Tongue (tissue), 1 donor: ENCODE measurements at regions not wholly inside any gene's neighbourhood (a gene's known extent, or its start where the extent isn't known, plus 50 kb on each side); places are given as distances from the start of the nearest gene placed in this dataset.
"Not testable (repeated sequence)": the region's sequence is repeated elsewhere in the genome, so short reads cannot be mapped to it uniquely, and the experiment has no call there.

Experiments used
- DNase-seq: peaks from one replicate; pipeline ENCODE4 v3.0.0-alpha.2; 2015

DNA sequence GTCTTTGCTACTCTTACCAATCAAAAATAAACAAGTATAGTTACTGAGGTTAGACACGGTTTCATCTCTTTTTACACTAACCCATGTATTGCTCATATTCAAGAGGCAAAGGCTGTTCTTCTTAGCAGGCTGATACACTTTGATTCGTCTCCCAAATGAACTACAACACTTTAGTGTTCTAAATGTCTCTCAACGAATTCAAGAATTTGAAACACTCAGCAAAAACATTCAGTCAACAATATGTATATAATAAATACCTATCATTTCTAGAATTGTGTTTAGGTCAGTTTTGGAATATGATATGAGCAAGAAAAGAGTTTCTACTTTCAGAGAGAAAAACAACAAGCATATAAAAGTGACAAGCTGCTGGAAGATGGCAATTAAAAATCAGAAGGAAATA, 669.6 kb upstream of the DPPA4 start:
- DNase-seq = no peak

DNA sequence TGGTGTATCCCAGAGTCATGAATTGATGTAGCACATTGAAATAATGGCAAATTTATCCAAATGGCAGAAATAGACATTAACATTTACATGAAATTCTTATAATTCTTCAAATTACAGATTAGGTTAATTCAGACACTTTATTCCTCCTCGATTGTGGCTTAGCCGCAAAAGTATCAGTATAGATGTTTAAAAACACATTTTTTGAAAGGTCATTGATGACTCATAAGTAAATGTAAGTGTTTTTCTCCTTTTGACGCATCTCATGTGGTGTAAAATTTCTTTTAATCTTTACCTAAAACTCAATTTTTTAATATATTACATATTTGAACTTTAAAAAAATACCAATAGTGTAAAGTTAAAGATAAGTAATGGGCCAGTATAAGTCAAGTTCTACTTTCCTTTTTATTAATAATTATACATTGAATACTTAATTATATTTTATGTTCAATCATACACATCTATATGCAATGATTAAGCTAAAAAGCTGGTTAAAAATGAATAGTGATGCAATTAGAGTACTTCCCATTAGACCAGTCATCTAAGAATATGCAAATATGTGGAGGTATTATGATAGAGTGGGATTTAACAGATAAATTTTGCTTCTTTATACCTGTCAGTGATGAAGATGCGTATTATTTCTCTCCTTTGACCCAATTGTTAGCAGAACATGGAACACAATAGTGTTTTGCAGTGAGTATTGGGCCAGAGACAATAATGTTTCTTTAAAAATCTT, 678.1 kb upstream of the DPPA4 start:
- no peak for DNase-seq

DNA sequence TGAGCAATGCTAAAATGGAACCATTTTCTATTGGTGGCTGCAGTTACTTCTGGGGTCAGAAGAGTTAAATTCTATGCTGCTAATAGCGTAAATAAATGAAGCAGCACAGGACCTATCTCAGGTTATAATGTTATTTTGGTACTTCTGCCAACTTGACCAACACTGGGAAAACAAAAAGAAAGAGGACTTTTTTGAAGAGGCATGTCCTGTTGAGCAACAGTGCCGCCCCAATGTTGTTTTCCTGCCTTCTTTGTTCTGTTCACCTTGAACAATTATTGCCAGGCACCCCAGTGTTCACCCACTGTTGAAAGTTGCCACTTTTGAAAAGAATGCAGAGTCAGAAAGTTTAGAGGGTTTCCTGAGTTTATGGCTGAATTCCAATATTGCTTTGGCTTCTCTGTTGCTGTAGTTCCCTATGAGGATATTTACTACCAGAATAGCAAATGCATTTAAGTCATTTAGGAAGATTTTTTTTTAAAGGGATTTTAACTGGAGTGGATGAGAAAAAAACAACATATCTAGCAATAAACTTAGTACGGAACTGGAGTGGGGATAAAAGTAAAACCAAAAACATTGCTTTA, 679.0 kb upstream of the DPPA4 start:
- DNase-seq = no peak

DNA sequence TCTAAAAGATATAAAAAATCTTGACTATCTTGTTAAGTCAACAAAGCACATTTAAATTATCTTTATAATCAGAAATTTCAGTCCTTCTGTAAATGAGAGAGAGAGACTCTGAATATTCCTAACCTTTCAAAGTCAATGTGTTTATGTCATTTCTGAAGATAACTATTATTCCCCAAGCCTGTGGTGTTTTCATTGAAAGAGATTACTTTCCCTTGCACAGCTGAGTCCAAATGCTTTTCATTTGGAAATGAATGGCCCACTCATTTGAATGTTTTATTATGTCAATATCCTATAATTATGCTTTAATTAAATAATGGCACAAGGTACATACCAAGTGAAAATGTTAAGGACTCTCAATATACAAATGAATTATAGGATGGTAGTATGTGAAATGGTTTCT, 680.0 kb upstream of the DPPA4 start:
- no peak for DNase-seq

DNA sequence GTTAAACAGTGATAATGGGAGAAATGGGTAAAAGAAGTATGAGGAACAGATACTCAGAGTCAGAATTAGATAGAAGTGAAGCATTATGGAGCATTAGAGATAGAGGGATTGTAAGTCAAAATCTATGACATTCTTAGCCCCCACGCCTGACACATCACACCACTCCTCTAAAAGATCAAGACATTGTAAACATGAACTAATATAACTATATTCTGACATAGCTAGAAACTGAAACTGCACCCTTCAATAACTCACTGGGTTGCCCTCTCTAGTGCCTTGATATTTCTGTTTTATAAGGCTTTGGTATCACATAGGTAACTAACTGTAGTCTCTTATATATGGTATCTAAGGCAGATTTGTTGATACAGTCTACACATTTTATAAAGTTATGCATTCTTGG, 684.3 kb upstream of the DPPA4 start:
- no peak for DNase-seq

DNA sequence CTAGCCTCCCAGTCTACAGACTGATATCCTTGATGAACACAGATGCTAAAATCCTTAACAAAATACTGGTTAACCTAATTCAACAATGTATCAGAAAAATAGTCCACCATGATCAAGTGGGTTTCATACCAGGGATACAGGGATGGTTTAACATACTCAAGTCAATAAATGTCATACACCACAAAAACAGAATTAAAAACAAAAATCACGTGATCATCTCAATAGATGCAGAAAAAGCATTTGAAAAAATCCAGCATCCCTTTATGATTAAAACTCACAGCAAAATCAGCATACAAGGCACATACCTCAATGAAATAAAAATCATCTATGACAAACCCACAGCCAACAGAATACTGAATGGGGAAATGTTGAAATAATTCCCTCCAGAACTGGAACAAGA, 685.7 kb upstream of the DPPA4 start:
- DNase-seq = not testable (repeated sequence)

DNA sequence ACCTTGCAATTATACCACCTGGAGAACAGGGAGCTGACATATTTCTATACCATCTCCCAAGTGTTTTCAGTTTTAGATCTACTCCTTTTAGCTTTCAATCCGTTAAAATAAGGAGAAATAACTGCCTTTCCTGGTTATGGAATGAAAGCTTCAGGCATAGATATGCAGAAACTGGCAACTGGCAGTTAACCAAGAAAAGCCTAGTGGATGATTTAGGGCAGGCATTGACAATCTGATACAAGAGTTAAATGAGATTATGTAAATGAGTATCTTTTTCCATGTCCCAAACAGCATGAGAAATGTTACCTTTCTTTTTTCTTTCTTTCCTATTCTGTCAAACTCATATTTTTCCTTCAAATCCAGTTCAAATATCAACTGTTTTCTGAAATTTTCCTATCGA, 689.1 kb upstream of the DPPA4 start:
- no peak for DNase-seq

DNA sequence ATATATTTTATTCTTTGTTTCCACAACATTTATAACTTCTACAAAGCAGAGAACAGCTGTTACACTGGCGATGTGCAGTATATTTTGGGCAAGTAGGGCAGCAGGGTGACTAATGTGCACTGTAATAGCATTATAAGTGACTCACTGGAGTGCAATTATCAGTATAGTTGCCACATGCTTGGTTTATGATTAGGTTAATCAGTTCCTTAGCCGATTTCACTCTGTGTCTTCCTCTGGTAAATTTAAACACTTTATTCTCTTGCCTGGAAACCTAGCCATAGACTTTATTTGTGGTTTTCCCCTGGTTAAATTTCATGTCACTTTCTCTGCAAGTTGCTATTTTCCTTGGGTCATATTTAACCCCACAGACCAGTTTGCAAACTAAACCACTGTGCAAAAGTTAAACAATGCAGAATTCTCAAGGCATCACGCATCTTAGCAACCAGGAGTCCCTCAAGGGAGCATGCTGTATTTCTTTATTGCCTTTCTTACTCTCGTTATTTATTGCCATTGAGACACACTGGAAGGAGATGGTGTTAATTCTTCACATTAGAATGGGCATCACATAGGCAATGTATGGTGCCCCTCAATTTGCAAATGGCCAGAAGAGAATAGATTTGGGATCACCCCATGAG, 690.2 kb upstream of the DPPA4 start:
- no peak for DNase-seq

DNA sequence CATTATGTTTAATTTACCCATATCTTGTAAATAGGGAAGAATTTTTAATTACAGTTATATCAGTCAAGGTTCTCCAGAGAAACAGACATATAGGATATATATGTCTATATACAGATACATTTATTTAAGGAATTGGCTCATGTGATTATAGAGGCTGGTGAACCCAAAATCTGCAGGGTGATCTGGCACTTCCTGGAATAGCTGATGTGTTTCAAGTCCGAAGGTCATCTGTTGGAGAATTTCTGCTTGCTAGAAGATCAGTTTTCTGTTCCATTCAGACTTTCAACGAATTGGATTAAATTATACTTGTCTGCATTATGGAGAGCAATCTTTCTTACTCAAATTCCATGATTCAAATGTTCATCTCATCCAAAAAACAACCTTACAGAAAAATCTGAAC, 694.6 kb upstream of the DPPA4 start:
- no peak for DNase-seq

DNA sequence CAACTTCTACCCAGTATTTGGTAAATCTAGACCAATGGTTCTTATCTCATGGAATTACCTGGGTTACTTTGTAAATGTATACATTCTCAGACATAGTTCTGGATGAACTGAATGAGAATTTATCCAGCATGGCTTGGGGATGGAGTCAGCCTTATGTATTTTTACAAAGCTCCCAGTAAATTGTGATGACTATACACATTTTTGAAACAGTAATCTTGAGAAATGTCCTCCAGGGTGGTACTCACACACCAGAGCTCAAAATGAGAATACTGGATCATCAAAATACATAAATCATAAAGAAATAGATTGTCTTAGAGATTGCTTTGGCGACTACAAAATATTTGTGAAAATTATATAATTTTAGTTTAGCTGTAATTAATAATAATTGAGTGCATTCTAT, 722.1 kb upstream of the DPPA4 start:
- no peak for DNase-seq

DNA sequence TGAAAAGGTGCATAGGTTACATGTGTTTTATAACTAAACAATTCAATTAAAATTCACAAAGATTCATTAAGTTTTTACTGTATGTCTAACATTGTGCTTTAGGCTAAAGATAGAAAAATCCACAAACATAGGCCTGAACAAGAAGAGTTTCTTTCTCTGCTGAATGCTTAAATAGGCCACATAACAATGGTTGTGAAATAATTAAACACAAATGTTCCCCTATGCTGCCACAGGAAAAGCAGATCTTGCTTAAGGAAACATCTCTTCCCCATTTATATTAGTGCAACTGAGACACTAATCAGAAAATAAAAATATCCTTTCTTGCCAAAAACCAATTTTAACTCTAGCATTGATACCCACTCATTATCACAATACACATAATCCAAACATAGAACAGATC, 725.4 kb upstream of the DPPA4 start:
- DNase-seq = no peak

DNA sequence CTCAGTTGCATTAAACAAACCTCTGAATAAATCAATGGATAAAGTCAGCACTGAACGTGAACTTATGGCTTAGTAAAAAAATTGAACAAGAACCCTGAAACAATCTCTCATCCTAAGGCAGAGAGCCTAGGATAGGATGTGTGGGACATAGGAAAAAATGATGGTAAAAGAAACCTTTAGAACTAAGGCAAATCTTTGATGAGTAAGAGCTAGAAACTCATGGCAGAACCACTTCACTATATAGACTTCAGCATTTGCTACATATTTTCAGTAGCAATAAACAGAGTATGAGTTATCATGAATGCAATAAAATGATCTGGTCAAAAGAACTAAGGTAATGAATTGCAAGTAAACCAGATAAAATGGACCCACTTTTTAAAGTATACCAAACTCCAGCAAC, 725.8 kb upstream of the DPPA4 start:
- DNase-seq = no peak

DNA sequence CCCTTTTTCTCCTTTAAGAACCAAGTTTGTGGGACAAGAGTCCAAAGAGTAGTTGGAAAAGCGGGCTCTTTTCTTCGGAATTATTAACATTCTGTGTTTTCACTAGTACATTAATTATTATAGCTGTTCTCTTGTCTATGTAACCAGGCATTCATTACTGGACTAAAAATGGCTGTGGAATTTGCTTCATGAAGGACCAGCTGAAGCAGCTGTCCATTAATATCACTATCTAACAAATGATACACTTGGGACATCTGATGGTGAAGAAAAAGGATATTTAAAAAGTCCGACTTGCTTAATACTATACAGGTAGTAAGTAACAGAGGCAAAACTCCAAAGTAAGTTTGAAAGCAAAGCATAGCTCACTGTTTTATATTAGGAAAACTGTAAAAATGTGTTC, 728.9 kb upstream of the DPPA4 start:
- peak; percentile 52 for DNase-seq

DNA sequence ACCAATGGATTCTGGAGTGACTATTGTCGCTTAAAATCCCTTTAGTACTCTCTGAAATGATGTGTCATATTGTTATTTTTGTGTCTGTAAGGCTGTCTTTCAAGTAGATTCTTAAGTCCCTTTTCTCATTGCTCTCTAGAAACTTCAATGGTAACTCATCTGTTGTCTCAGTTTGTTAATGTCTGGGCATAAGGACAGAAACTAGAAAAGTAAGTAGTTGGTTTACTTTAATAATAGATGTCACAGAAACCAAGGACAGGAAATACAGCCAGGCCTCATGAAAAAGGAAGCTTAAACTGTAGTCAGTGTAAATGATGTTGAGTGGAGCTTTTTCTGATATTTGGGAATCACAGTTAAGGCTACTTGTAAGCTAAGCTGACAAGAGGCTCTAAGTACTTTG, 730.2 kb upstream of the DPPA4 start:
- DNase-seq = no peak

DNA sequence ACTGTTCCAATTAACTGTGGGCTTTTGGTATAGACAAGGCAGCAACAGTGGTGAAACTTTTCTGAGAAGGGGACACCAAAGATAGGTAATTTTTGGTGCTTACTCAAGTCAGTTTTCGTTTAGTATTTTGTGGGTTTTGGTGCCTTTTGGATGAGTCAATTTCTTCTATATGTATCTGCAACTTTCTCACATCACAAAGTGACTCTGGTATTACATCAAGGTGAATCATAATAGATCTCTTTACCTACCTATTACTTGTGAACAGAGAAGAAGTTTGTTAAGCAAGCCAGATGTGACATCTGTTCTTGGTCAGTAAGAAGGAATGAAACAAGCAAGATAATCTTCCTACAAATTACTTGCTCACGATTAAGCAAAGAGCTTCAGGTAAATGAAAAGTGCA, 732.4 kb upstream of the DPPA4 start:
- no peak for DNase-seq

DNA sequence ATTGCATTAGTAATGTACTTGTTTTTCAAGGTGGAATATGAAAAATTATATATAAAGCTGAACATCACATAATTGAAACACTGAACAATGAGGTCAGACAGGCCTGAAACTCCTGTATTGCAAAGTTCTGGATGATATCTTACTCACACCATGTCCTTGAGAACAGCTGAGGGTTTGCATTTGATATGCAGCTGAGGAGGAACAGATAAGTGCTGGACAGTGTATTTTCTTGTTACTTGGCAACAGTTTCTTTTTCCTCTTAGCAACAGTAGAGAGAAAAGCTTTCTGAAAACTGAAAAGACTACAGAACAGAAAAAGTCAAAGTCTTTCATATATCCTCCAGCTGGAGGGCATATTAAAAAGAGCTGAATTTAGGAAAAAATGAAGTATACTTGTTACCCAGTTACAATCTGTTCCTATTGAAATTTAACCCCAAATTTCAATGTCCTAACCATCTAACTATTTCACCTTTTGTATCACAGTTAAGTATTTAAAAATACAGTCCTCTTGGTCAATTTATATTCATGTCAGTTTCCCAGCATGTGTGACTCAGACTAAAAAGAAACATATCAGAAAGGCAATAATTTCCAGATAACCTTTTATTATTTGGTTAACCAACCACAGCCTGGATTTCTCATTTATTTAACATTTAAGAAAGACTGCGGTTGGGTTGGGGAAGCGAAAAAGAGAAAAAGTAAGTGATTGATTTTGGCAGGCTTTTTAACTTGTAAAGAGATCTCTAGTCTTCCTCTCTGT, 733.0 kb upstream of the DPPA4 start:
- DNase-seq = peak; percentile 81

DNA sequence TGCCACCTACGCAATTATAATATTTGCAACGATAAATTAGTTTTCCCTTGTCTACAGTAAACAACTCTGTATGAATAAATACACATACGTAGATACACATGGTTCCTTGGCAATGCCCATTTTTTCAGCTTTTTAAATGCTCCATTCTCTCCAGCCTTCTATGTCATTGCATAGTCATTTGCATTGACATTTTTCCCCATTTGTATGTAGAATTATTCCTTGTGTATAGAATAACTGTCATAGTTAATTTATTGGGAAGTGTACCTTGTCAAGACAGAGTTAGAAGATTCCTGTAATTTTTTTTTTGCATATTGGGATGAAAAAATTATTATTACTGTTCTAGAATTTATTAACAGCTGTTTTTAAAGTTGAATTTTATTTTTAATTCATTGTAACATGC, 736.7 kb upstream of the DPPA4 start:
- no peak for DNase-seq

DNA sequence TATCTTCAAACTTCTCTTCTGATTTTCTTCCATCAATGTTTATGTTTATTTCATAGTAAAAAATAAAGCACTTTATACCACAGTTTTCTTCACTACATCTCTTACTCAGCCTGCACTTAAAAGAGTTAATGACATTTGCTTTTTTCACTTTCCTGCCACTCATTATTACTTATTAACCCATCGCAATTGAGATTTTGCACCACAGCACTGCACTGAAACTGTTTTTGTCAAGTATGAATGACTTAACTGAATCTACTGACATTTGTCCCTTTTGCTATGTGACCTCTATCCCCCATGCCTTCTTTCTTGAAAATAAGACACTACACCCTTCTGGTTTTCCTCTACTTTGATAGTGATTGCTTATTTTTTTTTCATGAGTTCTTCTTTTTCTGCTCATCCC, 739.7 kb upstream of the DPPA4 start:
- DNase-seq = no peak

DNA sequence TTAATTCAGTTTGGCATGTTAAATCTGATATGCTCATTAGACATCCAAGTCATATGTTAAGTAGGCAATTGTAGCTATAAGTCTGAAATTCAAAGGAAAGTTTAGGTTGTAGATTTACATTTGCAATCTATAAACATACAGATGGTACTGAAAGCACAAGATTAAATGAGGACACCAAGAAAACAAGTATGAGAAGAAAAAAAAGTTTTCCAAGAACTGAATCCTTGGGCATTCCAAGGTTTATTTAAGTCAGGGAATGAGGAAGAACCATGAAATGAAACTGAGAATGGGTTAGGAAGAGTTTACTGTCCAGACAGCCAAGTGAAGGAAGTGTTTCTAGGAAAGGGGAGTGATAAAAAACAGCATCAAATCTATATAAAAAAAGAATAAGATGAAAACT, 756.1 kb upstream of the DPPA4 start:
- DNase-seq = no peak

DNA sequence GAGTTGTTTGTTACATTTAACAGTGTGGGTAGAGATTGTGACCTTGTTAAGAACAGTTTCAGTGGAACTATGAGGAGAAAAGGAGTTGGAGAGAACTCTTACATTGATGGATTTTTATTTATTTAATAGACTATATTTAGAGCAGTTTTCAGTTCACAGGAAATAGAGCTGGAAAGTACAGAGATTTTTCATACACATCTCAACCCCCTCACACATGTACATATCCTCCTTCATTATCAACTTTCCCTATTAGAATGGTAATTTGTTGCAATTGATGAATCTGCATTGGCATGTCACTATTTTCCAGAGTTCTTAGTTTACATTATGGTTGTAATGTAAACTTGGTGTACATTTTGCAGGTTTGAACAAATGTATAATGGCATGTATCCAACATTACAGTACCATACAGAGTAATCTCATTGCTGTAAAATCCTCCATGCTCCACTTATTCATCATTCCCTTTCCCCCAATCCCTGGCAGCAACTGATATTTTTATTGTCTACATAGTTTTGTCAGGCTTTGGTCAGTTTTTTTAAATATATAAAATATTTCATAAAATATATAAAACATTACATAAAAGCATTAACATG, 756.6 kb upstream of the DPPA4 start:
- no peak for DNase-seq

DNA sequence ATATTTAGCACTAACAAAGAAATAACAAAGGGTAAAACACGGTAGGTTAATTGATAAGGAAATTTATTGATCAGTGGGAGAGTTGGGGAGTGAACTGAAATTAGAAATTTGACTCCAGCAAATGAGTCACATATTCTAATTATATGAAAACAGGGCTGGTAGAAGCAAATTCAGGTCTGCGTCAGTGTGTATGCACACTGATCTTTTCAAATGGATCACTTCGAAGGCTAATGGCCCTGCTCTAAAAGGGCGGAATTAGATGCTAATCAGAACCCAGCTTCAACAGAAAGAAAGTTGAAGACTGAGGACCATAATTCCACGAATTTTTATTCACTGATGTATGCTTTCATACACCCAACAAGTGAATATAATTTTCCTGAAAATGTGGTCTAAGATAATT, 762.4 kb upstream of the DPPA4 start:
- DNase-seq = no peak

DNA sequence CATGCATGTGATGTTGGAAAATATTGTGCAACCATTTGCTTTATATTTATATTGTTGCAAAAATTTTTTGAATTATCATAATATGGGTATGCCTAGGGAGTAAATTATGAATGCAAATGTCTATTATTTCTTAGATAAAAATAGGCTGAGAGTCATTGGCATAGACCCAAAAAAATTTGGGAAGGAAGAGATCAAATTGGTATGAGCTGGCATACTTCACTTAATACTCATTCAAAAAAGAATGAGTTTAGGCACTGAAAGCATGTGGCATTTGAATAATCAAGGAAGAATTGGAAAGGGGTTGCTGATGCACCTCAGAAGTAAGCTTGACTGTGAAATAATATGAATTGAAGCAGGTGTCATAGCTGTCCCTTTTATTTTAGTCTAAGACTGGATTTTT, 764.0 kb upstream of the DPPA4 start:
- DNase-seq = no peak

DNA sequence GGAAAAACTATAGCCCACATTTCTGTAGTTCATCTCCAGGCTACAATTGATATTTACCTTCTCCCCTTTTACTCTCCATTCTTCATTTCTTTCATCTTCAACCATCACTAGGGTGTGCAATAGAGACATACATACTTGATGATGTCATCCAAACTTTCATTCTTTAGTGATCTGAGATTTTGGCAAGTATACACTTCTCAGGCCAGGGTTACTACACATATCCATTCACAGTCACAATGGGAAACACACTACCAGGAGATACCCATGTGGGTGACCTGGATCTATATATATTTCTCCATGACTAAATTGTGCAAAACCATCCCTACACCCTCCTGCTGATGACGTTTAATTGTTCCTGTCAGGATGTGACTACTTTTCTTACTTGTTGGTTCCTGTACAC, 769.5 kb upstream of the DPPA4 start:
- DNase-seq = no peak
